ENCODE measurements at regions not wholly inside any gene's neighbourhood (a gene's known extent, or its start where the extent isn't known, plus 50 kb on each side); places are given as distances from the start of the nearest gene placed in this dataset.

GRCh38 chr3:18892756-18893155, 255.6 kb upstream of the KCNH8 start:
- H3K27ac ChIP-seq, result no peak overlapping the region
- H3K4me3 ChIP-seq, result no peak overlapping the region
- DNase-seq, result no peak
- no peaks in the 10 kb centered on the region for H3K9me3 ChIP-seq
- no peaks in the 10 kb centered on the region for H3K36me3 ChIP-seq
- intact Hi-C loops (cut with DNase I), result no loop called here
- no peak for TF ChIP-seq POLR2A (IDR thresholded peaks at IDR 0.05)
- TF ChIP-seq, protein P1, sequence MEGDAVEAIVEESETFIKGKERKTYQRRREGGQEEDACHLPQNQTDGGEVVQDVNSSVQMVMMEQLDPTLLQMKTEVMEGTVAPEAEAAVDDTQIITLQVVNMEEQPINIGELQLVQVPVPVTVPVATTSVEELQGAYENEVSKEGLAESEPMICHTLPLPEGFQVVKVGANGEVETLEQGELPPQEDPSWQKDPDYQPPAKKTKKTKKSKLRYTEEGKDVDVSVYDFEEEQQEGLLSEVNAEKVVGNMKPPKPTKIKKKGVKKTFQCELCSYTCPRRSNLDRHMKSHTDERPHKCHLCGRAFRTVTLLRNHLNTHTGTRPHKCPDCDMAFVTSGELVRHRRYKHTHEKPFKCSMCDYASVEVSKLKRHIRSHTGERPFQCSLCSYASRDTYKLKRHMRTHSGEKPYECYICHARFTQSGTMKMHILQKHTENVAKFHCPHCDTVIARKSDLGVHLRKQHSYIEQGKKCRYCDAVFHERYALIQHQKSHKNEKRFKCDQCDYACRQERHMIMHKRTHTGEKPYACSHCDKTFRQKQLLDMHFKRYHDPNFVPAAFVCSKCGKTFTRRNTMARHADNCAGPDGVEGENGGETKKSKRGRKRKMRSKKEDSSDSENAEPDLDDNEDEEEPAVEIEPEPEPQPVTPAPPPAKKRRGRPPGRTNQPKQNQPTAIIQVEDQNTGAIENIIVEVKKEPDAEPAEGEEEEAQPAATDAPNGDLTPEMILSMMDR (IDR thresholded peaks at IDR 0.05), result no peak
- no peak for TF ChIP-seq EP300 (IDR thresholded peaks at IDR 0.05)
- 61 to 68% (median 67%) methylated on average over 1 of the region's 1 CpG for WGBS, 3 donors
- no peaks in the 10 kb centered on the region for H3K27me3 ChIP-seq
- no peaks in the 10 kb centered on the region for H3K4me1 ChIP-seq (ENCODE audit: insufficient read depth)

GRCh38 chr3:18892047-18892446, 256.3 kb upstream of the KCNH8 start:
- H3K4me3 ChIP-seq, result no peak overlapping the region
- TF ChIP-seq POLR2A (IDR thresholded peaks at IDR 0.05) (no peak), EP300 (IDR thresholded peaks at IDR 0.05) (no peak)
- TF ChIP-seq, protein P1 (IDR thresholded peaks at IDR 0.05), result no peak
- DNase-seq, result no peak
- H3K9me3 ChIP-seq, result no peaks in the 10 kb centered on the region
- H3K36me3 ChIP-seq, result no peaks in the 10 kb centered on the region
- 90 to 98% (median 96%) methylated on average over 2 of the region's 2 CpGs for WGBS, 3 donors
- H3K27ac ChIP-seq, result no peak overlapping the region
- H3K4me1 ChIP-seq (ENCODE audit: insufficient read depth), result no peaks in the 10 kb centered on the region
- intact Hi-C loops (cut with DNase I), result no loop called here
- H3K27me3 ChIP-seq, result no peaks in the 10 kb centered on the region

DNA sequence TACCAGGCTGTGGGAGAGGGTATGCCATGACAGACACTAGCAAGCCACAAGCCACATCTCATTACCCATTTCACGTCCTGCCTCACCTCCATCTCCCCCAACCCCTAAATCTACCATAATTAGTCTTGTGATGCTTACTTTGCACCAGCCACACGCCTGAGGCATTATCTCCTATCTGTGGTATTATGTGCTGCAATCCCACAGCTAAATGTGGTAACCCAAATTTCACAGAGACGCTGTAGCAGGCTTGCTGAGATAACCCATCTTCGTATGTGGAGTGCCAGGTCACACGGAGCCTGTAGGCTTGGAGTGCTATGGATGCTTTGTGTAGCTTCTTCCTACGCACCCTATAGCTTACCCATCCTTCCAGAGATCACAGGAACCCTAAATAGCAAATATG, 256.7 kb upstream of the KCNH8 start:
- DNase-seq, result no peak
- H3K9me3 ChIP-seq, result no peaks in the 10 kb centered on the region
- H3K36me3 ChIP-seq, result no peaks in the 10 kb centered on the region
- H3K4me3 ChIP-seq, result no peak overlapping the region
- intact Hi-C loops (cut with DNase I), result no loop called here
- TF ChIP-seq, protein P1 (IDR thresholded peaks at IDR 0.05), result no peak
- TF ChIP-seq POLR2A (IDR thresholded peaks at IDR 0.05) (no peak), EP300 (IDR thresholded peaks at IDR 0.05) (no peak)
- WGBS, 3 donors, result 78 to 82% (median 79%) methylated on average over 6 of the region's 6 CpGs
- H3K27ac ChIP-seq, result no peak overlapping the region
- no peaks in the 10 kb centered on the region for H3K4me1 ChIP-seq (ENCODE audit: insufficient read depth)
- H3K27me3 ChIP-seq, result no peaks in the 10 kb centered on the region

DNA sequence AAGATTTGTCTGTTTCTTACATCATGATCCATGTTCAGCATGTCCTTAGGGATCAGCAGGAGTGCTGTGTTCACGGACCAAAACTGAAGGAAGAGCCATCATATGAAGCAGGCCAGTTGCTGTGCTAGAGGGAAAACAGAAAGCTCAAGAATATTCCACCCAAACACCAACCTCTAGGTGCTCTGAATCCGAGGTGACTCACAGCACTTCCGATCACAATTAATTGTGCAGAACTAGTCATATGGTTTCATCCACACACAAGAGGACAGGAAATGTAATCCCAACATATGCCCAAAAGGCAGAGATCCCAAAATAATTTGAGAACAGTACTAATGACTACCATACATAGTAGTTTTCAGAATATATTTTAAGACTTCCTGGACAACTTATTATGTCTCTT, 257.9 kb upstream of the KCNH8 start:
- no peak overlapping the region for H3K4me3 ChIP-seq
- H3K27me3 ChIP-seq, result no peaks in the 10 kb centered on the region
- H3K9me3 ChIP-seq, result no peaks in the 10 kb centered on the region
- no peaks in the 10 kb centered on the region for H3K36me3 ChIP-seq
- TF ChIP-seq, protein P1 (IDR thresholded peaks at IDR 0.05), result no peak
- no peak for TF ChIP-seq EP300 (IDR thresholded peaks at IDR 0.05)
- no peak for TF ChIP-seq POLR2A (IDR thresholded peaks at IDR 0.05)
- no peaks in the 10 kb centered on the region for H3K4me1 ChIP-seq (ENCODE audit: insufficient read depth)
- DNase-seq, result no peak
- intact Hi-C loops (cut with DNase I), result no loop called here
- no peak overlapping the region for H3K27ac ChIP-seq
- WGBS, 3 donors, result 88 to 94% (median 89%) methylated on average over 3 of the region's 3 CpGs

DNA sequence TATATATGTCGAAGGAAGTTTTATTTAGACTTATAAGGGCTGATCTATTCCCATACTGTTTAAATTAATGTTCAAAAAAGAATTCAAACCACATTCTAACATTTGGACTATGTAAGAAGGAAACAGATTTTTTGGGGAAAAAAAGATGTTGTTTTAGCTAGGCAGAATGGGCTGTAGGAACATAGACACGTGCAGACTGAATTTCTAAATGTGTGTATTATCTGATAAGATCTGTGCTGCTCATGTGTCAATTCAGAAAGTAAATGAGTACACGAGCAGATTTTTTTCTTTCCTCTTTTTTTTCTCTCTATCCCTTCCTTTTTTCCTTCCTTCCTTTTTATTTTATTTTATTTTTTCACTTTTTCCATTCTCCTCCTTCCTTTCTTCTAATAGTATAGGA, 259.5 kb upstream of the KCNH8 start:
- WGBS, 3 donors, result 61 to 73% (median 70%) methylated on average over 3 of the region's 3 CpGs
- DNase-seq, result no peak
- H3K36me3 ChIP-seq, result no peaks in the 10 kb centered on the region
- no peaks in the 10 kb centered on the region for H3K9me3 ChIP-seq
- H3K4me1 ChIP-seq (ENCODE audit: insufficient read depth), result no peaks in the 10 kb centered on the region
- intact Hi-C loops (cut with DNase I), result no loop called here
- no peaks in the 10 kb centered on the region for H3K27me3 ChIP-seq
- H3K27ac ChIP-seq, result no peak overlapping the region
- TF ChIP-seq, protein P1 (IDR thresholded peaks at IDR 0.05), result no peak
- TF ChIP-seq EP300 (IDR thresholded peaks at IDR 0.05) (no peak), POLR2A (IDR thresholded peaks at IDR 0.05) (no peak)
- no peak overlapping the region for H3K4me3 ChIP-seq

All from ovary (tissue), 7 donors.